GM12878 (cell line): ENCODE measurements at regions not wholly inside any gene's neighbourhood (a gene's known extent, or its start where the extent isn't known, plus 50 kb on each side); places are given as distances from the start of the nearest gene placed in this dataset.

Experiments
- ATAC-seq: fragments of 200-7000 bp; cut with Tn5 transposase; 3 replicates; pipeline ENCODE4 v1.9.1; 2020; ENCODE audit warnings: mild to moderate bottlenecking, moderate library complexity
- BruUV-seq: library from RNA; stranded (reverse); fragments of 400-500 nt; replicated peaks from 2 replicates; lab custom pipeline; 2021; lab: Mats Ljungman, UMichigan
- CTCF ChIA-PET: fragments of 300-600 bp; sonication (Branson Sonifier 250); formaldehyde crosslinking; extraction: SDS; loops from one replicate; lab custom pipeline; 2021; ENCODE audit warnings: inconsistent platforms; lab: Yijun Ruan, JAX
- POLR2A ChIA-PET: fragments of 350-600 bp; formaldehyde crosslinking; extraction: SDS; loops from one replicate; lab custom pipeline; 2021; ENCODE audit warnings: inconsistent platforms; lab: Charles Lee
- RAD21 ChIA-PET: fragments of 300-600 bp; sonication (Branson Sonifier 250); formaldehyde crosslinking; loops from one replicate; lab custom pipeline; 2023; ENCODE audit warnings: antibody characterized with exemption; ENCODE audit not compliant: unreplicated experiment; lab: Charles Lee
- SMC1A ChIA-PET: fragments of 300-600 bp; sonication (Branson Sonifier 250); formaldehyde crosslinking; loops from one replicate; lab custom pipeline; 2023; ENCODE audit not compliant: unreplicated experiment, uncharacterized antibody; lab: Charles Lee
- DNase-seq: peaks from one replicate; pipeline ENCODE4 v3.0.0-alpha.2; 2011; ENCODE audit warnings: low read depth, low spot score
- FAIRE-seq: peaks from 3 replicates; lab custom pipeline; 2011; peaks lifted over from hg19 to GRCh38; lab: Jason Lieb, UNC
- H2AFZ ChIP-seq: 2 replicates; pipeline ENCODE4 v1.6.0; 2011; ENCODE audit warnings: low read depth, low read length, control low read depth; ENCODE audit not compliant: control insufficient read depth
- H3K27ac ChIP-seq: 2 replicates; pipeline ENCODE4 v1.5.1; 2011; ENCODE audit warnings: control low read depth; ENCODE audit not compliant: control insufficient read depth, insufficient read depth
- H3K27me3 ChIP-seq, 2 experiments: replicated peaks in 1 of 2; 2 replicates each; pipeline versions ENCODE4 v1.6.0 to v1.6.1; 2011; ENCODE audit warnings: low read length in 1 of 2; ENCODE audit not compliant: control insufficient read depth in 2 of 2, insufficient read depth in 2 of 2
- H3K36me3 ChIP-seq, 2 experiments: 2 replicates each; pipeline ENCODE4 v1.5.1; 2011; ENCODE audit warnings: low read length in 1 of 2; ENCODE audit not compliant: control insufficient read depth in 2 of 2, insufficient read depth in 2 of 2
- H3K4me1 ChIP-seq: 2 replicates; pipeline ENCODE4 v1.6.1; 2011; ENCODE audit warnings: mild to moderate bottlenecking, low read length, moderate library complexity, mixed read lengths; ENCODE audit not compliant: control insufficient read depth, insufficient read depth
- H3K4me2 ChIP-seq: 2 replicates; pipeline ENCODE4 v1.6.0; 2011; ENCODE audit warnings: control low read depth; ENCODE audit not compliant: control insufficient read depth, insufficient read depth
- H3K4me3 ChIP-seq: fragments of 200-600 bp; sonication (generic); 2 replicates; pipeline ENCODE4 v1.5.1; 2016
- H3K79me2 ChIP-seq: 2 replicates; pipeline ENCODE4 v1.6.0; 2011; ENCODE audit warnings: low read length; ENCODE audit not compliant: control insufficient read depth, insufficient read depth
- H3K9ac ChIP-seq: 2 replicates; pipeline ENCODE4 v1.8.0; 2011; ENCODE audit warnings: low read length, control low read depth, mixed read lengths; ENCODE audit not compliant: control insufficient read depth, insufficient read depth
- H3K9me3 ChIP-seq: replicated peaks from 3 replicates; pipeline ENCODE4 v1.5.1; 2011; ENCODE audit warnings: mild to moderate bottlenecking, low read length; ENCODE audit not compliant: control insufficient read depth, insufficient read depth
- H4K20me1 ChIP-seq: 2 replicates; pipeline ENCODE4 v1.6.0; 2011; ENCODE audit not compliant: control insufficient read depth, insufficient read depth
- BMI1 ChIP-seq: fragments of 450-650 bp; IDR thresholded peaks from 2 replicates; pipeline ENCODE4 v1.6.1; 2016; ENCODE audit warnings: mild to moderate bottlenecking, moderate library complexity, borderline replicate concordance
- EED ChIP-seq: sonication (generic); IDR thresholded peaks from 2 replicates; pipeline ENCODE4 v1.6.1; 2016; ENCODE audit warnings: antibody characterized with exemption, low read depth
- ETV6 ChIP-seq, 2 experiments: fragments of 450-650 bp in 1 of 2; IDR thresholded peaks in 1 of 2; conservative IDR thresholded peaks in 1 of 2; 2 replicates each; pipeline ENCODE4 v1.6.1; 2014; ENCODE audit warnings: antibody characterized with exemption in 1 of 2, borderline replicate concordance in 1 of 2, low read depth in 1 of 2, mild to moderate bottlenecking in 1 of 2, moderate library complexity in 1 of 2
- HSF1 ChIP-seq: fragments of 150-350 bp; IDR thresholded peaks from 2 replicates; pipeline ENCODE4 v1.6.1; 2014; ENCODE audit warnings: mild to moderate bottlenecking, low read depth, low read length
- MLLT1 ChIP-seq: fragments of 450-650 bp; IDR thresholded peaks from 2 replicates; pipeline ENCODE4 v1.6.1; 2016; ENCODE audit warnings: mild to moderate bottlenecking
- MTA3 ChIP-seq: IDR thresholded peaks from 2 replicates; pipeline ENCODE4 v1.6.1; 2012; ENCODE audit warnings: low read length, inconsistent platforms, borderline replicate concordance
- NKRF ChIP-seq: fragments of 450-650 bp; conservative IDR thresholded peaks from 2 replicates; pipeline ENCODE4 v1.6.1; 2017; ENCODE audit warnings: mild to moderate bottlenecking, moderate library complexity
- NR2F1 ChIP-seq: fragments of 450-650 bp; conservative IDR thresholded peaks from 2 replicates; pipeline ENCODE4 v1.6.1; 2017; ENCODE audit warnings: mild to moderate bottlenecking
- REST ChIP-seq: IDR thresholded peaks from 2 replicates; pipeline ENCODE4 v1.6.1; 2012; ENCODE audit warnings: mild to moderate bottlenecking, low read depth, low read length
- SP1 ChIP-seq: IDR thresholded peaks from one replicate; pipeline ENCODE4 v1.6.1; 2011; ENCODE audit warnings: low read depth, low read length
- SPI1 ChIP-seq: IDR thresholded peaks from 2 replicates; pipeline ENCODE4 v1.6.1; 2011; ENCODE audit warnings: low read depth, mild to moderate bottlenecking, low read length, moderate library complexity, borderline replicate concordance; ENCODE audit not compliant: insufficient read depth
- ZBED1 ChIP-seq: IDR thresholded peaks from 2 replicates; pipeline ENCODE4 v1.6.1; 2016; ENCODE audit warnings: borderline replicate concordance
- ZNF622 ChIP-seq: fragments of 450-650 bp; IDR thresholded peaks from 2 replicates; pipeline ENCODE4 v1.6.1; 2017; ENCODE audit warnings: mild to moderate bottlenecking, inconsistent platforms
- ZSCAN29 ChIP-seq: fragments of 450-650 bp; IDR thresholded peaks from 2 replicates; pipeline ENCODE4 v1.6.1; 2017; ENCODE audit warnings: mild to moderate bottlenecking, moderate library complexity
- WGBS: methylation state at CpG from one replicate; pipeline ENCODE4 v1.1.6; 2016; ENCODE audit warnings: low lambda C conversion rate; ENCODE audit not compliant: insufficient replicate concordance, insufficient coverage; ENCODE audit errors: missing lambda C conversion rate; 5-methylcytosine and 5-hydroxymethylcytosine counted together
- in situ Hi-C: fragments of 300-500 bp; cut with MboI; formaldehyde crosslinking; loops from 9 replicates; pipeline ENCODE4 v1.14.3; 2018; ENCODE audit warnings: mixed read lengths
- intact Hi-C: fragments of 100-400 bp; cut with micrococcal nuclease; formaldehyde crosslinking; loops from one replicate; pipeline ENCODE4 v1.14.2; 2022; ENCODE audit not compliant: unreplicated experiment

GRCh38 chr6:167690931-167691330 is 135.8 kb upstream of the AFDN start:
- ChIA-PET RAD21 (interaction anchor here (0.6 kb wide), 1 partner anchor 153 kb away, joined by 3 read pairs; no protein-coding TSS in a partner anchor), POLR2A (no interaction called here), SMC1A (no interaction called here), CTCF (no interaction called here)
- Histone ChIP-seq H3K79me2 (no peaks in the 10 kb centered on the region), H4K20me1 (no peaks in the 10 kb centered on the region), H3K27ac (no peak overlapping the region), H3K9me3 (no peaks in the 10 kb centered on the region), H3K4me3 (no peak overlapping the region), H3K9ac (no peak overlapping the region), H3K27me3 (peaks cover 0 to under 1% of the 10 kb centered on the region in 2 experiments; a peak in 2 of 4 replicates), H2AFZ (no peak overlapping the region), H3K36me3 (no peaks in the 10 kb centered on the region), H3K4me2 (no peak overlapping the region), H3K4me1 (no peaks in the 10 kb centered on the region)
- ATAC-seq (no peak), FAIRE-seq (no peak), DNase-seq (no peak)
- 20% methylated on average over 6 of the region's 6 CpGs for WGBS
- BruUV-seq: no TSS peak
- in situ Hi-C loops: no loop called here
- intact Hi-C loops: no loop called here
- TF ChIP-seq BMI1: no peak
- no peak for TF ChIP-seq HSF1
- no peak for TF ChIP-seq SP1
- TF ChIP-seq SPI1: no peak
- no peak for TF ChIP-seq MTA3
- no peak for TF ChIP-seq ETV6 (conservative IDR thresholded peaks at IDR 0.05 in 1 of 2, IDR thresholded peaks at IDR 0.05 in 1 of 2; ENCODE audit: borderline replicate concordance in 1 of 2, low read depth in 1 of 2)
- TF ChIP-seq ZNF622: no peak
- TF ChIP-seq ZSCAN29: no peak
- TF ChIP-seq MLLT1: no peak
- no peak for TF ChIP-seq NKRF
- TF ChIP-seq REST: no peak
- TF ChIP-seq ZBED1: no peak
- no peak for TF ChIP-seq NR2F1
- TF ChIP-seq EED: no peak
